A673 (cell line): ENCODE measurements at regions not wholly inside any gene's neighbourhood (a gene's known extent, or its start where the extent isn't known, plus 50 kb on each side); places are given as distances from the start of the nearest gene placed in this dataset.

Experiments used
- EZH2 ChIP-seq: fragments of 200-600 bp; sonication (generic); IDR thresholded peaks from 2 replicates; pipeline ENCODE4 v1.6.1; 2017; ENCODE audit warnings: borderline replicate concordance, low read depth, mild to moderate bottlenecking, mixed read lengths, antibody characterized with exemption, low read length; ENCODE audit not compliant: poor library complexity, severe bottlenecking
- TF ChIP-seq, protein P1 (sequence below): fragments of 300-800, 200-600 bp; sonication (generic); conservative IDR thresholded peaks from 2 replicates; pipeline ENCODE4 v1.5.1; 2017; ENCODE audit warnings: low read depth, mild to moderate bottlenecking, antibody characterized with exemption, low read length, moderate library complexity, mixed read lengths

DNA sequence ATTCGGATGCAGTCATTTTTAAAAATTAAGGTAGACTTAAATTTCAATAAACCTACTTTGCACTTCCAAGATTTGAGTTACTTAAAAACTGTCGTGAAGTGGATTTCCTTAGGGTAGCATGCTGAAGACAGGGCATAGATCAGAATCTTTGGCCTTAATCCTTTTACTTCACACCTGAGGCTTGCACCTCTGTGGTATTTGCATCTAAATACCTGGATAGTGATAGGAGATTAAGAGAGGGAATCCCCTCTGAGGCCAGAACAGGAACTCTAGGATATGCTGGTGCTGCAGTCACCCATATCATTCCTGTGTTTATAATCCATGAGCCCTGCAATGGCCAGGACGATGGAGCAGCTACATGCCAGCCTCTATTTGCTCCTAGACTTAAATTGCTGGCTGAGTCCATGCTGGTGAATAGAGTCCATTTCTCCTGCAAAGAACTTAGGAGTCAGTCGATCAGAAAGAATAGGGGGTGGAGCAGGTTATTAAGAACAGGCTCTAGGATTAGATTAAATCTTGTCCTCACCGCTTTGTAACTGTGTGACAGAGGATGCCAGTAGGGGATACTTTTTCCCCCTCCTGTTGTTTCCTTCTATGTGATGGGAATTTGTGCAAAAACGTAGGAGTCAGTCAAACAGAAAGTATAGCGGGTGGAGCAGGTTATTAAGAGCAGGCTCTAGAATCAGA lies 333.6 kb downstream of the DUSP10 start:
- TF ChIP-seq EZH2: no peak
- TF ChIP-seq, protein P1, sequence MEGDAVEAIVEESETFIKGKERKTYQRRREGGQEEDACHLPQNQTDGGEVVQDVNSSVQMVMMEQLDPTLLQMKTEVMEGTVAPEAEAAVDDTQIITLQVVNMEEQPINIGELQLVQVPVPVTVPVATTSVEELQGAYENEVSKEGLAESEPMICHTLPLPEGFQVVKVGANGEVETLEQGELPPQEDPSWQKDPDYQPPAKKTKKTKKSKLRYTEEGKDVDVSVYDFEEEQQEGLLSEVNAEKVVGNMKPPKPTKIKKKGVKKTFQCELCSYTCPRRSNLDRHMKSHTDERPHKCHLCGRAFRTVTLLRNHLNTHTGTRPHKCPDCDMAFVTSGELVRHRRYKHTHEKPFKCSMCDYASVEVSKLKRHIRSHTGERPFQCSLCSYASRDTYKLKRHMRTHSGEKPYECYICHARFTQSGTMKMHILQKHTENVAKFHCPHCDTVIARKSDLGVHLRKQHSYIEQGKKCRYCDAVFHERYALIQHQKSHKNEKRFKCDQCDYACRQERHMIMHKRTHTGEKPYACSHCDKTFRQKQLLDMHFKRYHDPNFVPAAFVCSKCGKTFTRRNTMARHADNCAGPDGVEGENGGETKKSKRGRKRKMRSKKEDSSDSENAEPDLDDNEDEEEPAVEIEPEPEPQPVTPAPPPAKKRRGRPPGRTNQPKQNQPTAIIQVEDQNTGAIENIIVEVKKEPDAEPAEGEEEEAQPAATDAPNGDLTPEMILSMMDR: no peak
